Uterus (tissue), 3 donors: ENCODE measurements at regions not wholly inside any gene's neighbourhood (a gene's known extent, or its start where the extent isn't known, plus 50 kb on each side); places are given as distances from the start of the nearest gene placed in this dataset.
"Not testable (repeated sequence)": the region's sequence is repeated elsewhere in the genome, so short reads cannot be mapped to it uniquely, and the experiment has no call there.

Source experiments
- DNase-seq, 2 donors: peaks; one replicate each; pipeline ENCODE4 v3.0.0-alpha.2; 2019 to 2020
- H3K27ac ChIP-seq, 2 donors: fragments of 200-600 bp; sonication (generic); 1 replicate in 1 of 2; 2 replicates in 1 of 2; pipeline ENCODE4 v1.5.1; 2016 to 2018
- H3K27me3 ChIP-seq, 2 donors: fragments of 200-600 bp; sonication (generic); one replicate each; pipeline ENCODE4 v1.5.1; 2018 to 2019; ENCODE audit warnings: control low read depth in 1 of 2
- H3K36me3 ChIP-seq, 2 donors: fragments of 200-600 bp; sonication (generic); one replicate each; pipeline ENCODE4 v1.5.1; 2019; ENCODE audit warnings: control low read depth in 1 of 2
- H3K4me1 ChIP-seq, 2 donors: fragments of 200-600 bp; sonication (generic); one replicate each; pipeline ENCODE4 v1.5.1; 2018 to 2019; ENCODE audit warnings: control low read depth in 1 of 2
- H3K4me3 ChIP-seq, 2 donors: fragments of 200-600 bp; sonication (generic); 1 replicate in 1 of 2; 2 replicates in 1 of 2; pipeline ENCODE4 v1.5.1; 2018 to 2019; ENCODE audit warnings: mild to moderate bottlenecking in 1 of 2
- H3K9me3 ChIP-seq, 2 donors: fragments of 200-600 bp; sonication (generic); one replicate each; pipeline ENCODE4 v1.5.1; 2019; ENCODE audit warnings: control low read depth in 1 of 2
- POLR2A ChIP-seq, 2 donors: fragments of 450-650 bp; IDR thresholded peaks; one replicate each; pipeline ENCODE4 v1.6.1; 2016; ENCODE audit warnings: antibody characterized with exemption in 2 of 2, mild to moderate bottlenecking in 1 of 2, moderate library complexity in 1 of 2
- intact Hi-C: fragments of 100-400 bp; cut with DNase I; formaldehyde crosslinking; loops from one replicate; pipeline ENCODE4 v1.15.1; 2023; ENCODE audit warnings: low total_unique reads
- TF ChIP-seq, protein P1 (sequence below), 4 experiments: fragments of 200-600 bp in 2 of 4; fragments of 450-650 bp in 2 of 4; sonication (generic) in 2 of 4; IDR thresholded peaks; one replicate each; pipeline ENCODE4 v1.5.1; 2016 to 2019; ENCODE audit warnings: antibody characterized with exemption in 4 of 4, mild to moderate bottlenecking in 2 of 4, moderate library complexity in 1 of 4
- donor health status: DM: yes; HTN: yes; CAD: no.

DNA sequence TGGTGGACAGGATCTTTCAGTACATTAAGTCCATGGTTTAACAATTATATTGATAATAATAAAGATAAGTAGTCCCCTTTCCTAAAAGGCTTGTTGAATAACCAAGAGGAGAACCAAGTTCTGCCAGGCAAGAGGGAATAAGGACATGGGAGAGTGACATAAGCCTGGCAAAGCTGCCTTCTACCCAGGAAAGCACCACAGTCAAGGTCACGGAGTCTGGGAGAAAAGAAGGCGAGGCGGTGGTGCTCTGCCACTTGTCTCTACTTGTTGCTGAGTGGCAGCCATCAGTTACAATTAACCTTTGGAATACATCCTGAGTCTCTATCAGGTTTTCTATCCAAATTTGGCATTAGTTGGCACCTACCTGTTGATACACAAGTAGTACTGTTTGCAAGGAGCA is 101.7 kb upstream of the GATA6 start:
- no peak for DNase-seq
- no peaks in the 10 kb centered on the region for H3K4me1 ChIP-seq
- no peak overlapping the region for H3K4me3 ChIP-seq
- H3K27ac ChIP-seq: no peak overlapping the region
- H3K27me3 ChIP-seq: no peaks in the 10 kb centered on the region
- H3K9me3 ChIP-seq: no peaks in the 10 kb centered on the region
- TF ChIP-seq, protein P1, sequence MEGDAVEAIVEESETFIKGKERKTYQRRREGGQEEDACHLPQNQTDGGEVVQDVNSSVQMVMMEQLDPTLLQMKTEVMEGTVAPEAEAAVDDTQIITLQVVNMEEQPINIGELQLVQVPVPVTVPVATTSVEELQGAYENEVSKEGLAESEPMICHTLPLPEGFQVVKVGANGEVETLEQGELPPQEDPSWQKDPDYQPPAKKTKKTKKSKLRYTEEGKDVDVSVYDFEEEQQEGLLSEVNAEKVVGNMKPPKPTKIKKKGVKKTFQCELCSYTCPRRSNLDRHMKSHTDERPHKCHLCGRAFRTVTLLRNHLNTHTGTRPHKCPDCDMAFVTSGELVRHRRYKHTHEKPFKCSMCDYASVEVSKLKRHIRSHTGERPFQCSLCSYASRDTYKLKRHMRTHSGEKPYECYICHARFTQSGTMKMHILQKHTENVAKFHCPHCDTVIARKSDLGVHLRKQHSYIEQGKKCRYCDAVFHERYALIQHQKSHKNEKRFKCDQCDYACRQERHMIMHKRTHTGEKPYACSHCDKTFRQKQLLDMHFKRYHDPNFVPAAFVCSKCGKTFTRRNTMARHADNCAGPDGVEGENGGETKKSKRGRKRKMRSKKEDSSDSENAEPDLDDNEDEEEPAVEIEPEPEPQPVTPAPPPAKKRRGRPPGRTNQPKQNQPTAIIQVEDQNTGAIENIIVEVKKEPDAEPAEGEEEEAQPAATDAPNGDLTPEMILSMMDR (IDR thresholded peaks at IDR 0.05): no peak
- TF ChIP-seq POLR2A (IDR thresholded peaks at IDR 0.05): no peak
- H3K36me3 ChIP-seq: no peaks in the 10 kb centered on the region
- intact Hi-C loops: no loop called here

GRCh38 chr18:22068784-22069183 is 100.6 kb upstream of the GATA6 start:
- H3K9me3 ChIP-seq, H3K4me3 ChIP-seq, H3K4me1 ChIP-seq, H3K27me3 ChIP-seq, DNase-seq, H3K36me3 ChIP-seq, H3K27ac ChIP-seq, intact Hi-C loops: not testable (repeated sequence)

DNA sequence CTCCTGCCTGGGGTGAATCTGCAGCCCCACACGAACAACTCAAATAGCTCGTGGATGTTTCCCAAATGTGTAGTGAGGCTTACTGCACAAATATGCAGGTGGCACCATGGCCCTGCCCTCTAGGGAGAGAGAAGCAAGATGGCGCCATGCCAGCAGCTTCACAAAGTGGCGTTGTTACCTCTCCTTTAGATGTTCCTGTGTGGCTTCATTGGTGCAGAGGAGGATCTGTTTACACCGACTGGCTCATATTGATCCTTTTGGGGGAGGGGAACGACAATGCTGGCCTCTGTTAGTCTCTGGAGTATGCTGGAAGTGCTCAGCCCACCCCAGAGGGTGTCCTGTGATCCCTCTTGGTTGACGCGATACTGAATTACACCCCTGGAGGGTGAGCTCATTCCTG is 99.5 kb upstream of the GATA6 start:
- intact Hi-C loops: no loop called here
- TF ChIP-seq POLR2A (IDR thresholded peaks at IDR 0.05): no peak
- TF ChIP-seq, protein P1 (IDR thresholded peaks at IDR 0.05): no peak

GRCh38 chr18:22073411-22073810 is 96.0 kb upstream of the GATA6 start:
- intact Hi-C loops: no loop called here
- no peak overlapping the region for H3K27ac ChIP-seq
- no peak for DNase-seq
- H3K36me3 ChIP-seq: no peaks in the 10 kb centered on the region
- H3K4me1 ChIP-seq: no peaks in the 10 kb centered on the region
- no peaks in the 10 kb centered on the region for H3K27me3 ChIP-seq
- H3K4me3 ChIP-seq: no peak overlapping the region
- no peak for TF ChIP-seq POLR2A (IDR thresholded peaks at IDR 0.05)
- TF ChIP-seq, protein P1 (IDR thresholded peaks at IDR 0.05): no peak
- H3K9me3 ChIP-seq: no peaks in the 10 kb centered on the region

More for the DNA sequence above, 99.5 kb upstream of the GATA6 start:
- Histone ChIP-seq H3K36me3 (no peaks in the 10 kb centered on the region), H3K27ac (no peak overlapping the region), H3K9me3 (no peaks in the 10 kb centered on the region), H3K4me1 (no peaks in the 10 kb centered on the region), H3K4me3 (no peak overlapping the region), H3K27me3 (no peaks in the 10 kb centered on the region)
- no peak for DNase-seq

DNA sequence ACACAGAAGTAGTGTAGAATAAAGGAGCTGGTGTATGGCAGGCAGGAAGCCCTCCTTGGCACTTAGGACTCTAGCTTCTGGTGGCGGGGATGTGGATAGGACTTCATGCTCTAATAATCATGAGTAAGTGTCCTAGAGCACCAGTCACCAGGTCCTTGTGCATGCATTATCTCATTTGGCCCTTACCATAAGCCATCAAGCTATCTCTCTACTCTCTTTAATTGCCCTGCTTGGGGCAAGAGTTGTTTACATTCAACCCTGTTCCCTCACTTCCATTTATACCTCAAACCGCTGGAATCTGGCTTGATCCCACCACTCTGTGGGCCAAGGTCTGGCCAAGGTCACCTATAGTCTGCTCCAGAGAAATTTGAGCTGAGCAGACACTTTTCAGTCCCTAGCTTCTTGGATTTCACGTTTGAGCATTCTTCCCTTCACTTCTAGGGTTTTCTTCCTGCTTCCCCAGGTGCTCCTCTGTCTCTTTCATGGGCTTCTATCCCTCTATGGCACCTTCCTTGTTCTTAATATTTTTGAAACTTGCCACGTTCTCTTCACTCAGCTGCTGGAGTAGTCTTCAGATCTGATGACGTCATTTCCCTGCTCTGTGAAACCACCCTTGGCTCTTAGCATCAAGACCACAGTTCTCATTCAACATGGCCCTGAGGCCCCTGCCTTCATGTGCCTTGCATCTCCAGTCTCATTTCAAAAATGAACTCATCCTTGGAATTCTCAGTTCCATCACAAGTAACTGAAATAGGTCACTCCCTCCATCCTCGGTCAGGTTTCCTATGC is 94.9 kb upstream of the GATA6 start:
- no peaks in the 10 kb centered on the region for H3K4me1 ChIP-seq
- no peaks in the 10 kb centered on the region for H3K27me3 ChIP-seq
- no peak for DNase-seq
- intact Hi-C loops: no loop called here
- H3K27ac ChIP-seq: no peak overlapping the region
- H3K9me3 ChIP-seq: no peaks in the 10 kb centered on the region
- TF ChIP-seq POLR2A (IDR thresholded peaks at IDR 0.05): no peak
- TF ChIP-seq, protein P1 (IDR thresholded peaks at IDR 0.05): no peak
- H3K36me3 ChIP-seq: no peaks in the 10 kb centered on the region
- no peak overlapping the region for H3K4me3 ChIP-seq
